ENCODE measurements at regions not wholly inside any gene's neighbourhood (a gene's known extent, or its start where the extent isn't known, plus 50 kb on each side); places are given as distances from the start of the nearest gene placed in this dataset.

DNA sequence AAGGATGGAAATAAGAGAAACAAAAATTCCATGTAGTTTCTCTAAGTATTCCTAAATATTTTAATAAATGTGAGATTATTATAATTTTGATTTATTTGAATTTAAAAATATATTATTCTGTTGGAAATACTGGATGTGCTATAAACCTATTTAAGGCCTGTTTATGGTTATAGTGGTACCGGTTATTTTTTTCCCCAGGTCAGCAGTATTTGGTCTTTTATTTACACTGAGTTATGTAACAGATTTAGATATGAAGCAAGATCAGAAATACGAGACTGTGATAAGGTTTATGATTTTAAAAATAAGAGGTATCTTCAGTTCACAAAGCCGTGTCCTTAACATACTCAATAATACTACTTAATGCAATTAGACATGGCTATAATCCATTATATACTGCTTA lies 634.3 kb upstream of the POU3F2 start:
- no peak overlapping the region for H3K4me3 ChIP-seq (ENCODE audit: low read depth, low read length)
- TF ChIP-seq CTCF (IDR thresholded peaks at IDR 0.05; ENCODE audit: low read depth, low read length), result no peak

- TF ChIP-seq CTCF (IDR thresholded peaks at IDR 0.05; ENCODE audit: low read depth, low read length), result no peak
- H3K4me3 ChIP-seq (ENCODE audit: low read depth, low read length), result no peak overlapping the region
Measured at GRCh38 chr6:98203170-98203806, 631.1 kb upstream of the POU3F2 start.

GRCh38 chr6:98212468-98212867 lies 621.9 kb upstream of the POU3F2 start:
- no peak for TF ChIP-seq CTCF (IDR thresholded peaks at IDR 0.05; ENCODE audit: low read depth, low read length)
- no peak overlapping the region for H3K4me3 ChIP-seq (ENCODE audit: low read depth, low read length)

DNA sequence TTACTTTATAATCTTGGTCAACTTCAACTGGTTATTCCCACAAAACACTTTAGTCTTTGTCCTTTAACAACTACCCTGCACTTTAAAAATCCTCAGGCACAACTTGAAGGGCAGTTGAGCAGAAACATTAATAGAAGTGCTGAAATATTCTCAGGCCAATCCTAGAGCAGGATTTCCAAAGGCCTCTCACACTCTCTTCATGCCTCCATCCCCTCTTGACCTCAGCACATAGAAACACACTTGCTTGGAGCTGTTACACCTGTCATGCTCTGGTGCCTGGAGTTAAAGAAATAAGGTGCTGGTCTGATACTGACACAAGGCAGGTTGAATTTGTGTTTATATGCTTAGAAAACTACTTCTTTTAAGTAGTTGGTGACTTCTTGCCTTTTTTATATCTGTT lies 618.8 kb upstream of the POU3F2 start:
- H3K4me3 ChIP-seq (ENCODE audit: low read depth, low read length), result no peak overlapping the region
- TF ChIP-seq CTCF (IDR thresholded peaks at IDR 0.05; ENCODE audit: low read depth, low read length), result no peak

- no peak for TF ChIP-seq CTCF (IDR thresholded peaks at IDR 0.05; ENCODE audit: low read depth, low read length)
- H3K4me3 ChIP-seq (ENCODE audit: low read depth, low read length), result no peak overlapping the region
Measured at GRCh38 chr6:98230250-98230649, 604.1 kb upstream of the POU3F2 start.

DNA sequence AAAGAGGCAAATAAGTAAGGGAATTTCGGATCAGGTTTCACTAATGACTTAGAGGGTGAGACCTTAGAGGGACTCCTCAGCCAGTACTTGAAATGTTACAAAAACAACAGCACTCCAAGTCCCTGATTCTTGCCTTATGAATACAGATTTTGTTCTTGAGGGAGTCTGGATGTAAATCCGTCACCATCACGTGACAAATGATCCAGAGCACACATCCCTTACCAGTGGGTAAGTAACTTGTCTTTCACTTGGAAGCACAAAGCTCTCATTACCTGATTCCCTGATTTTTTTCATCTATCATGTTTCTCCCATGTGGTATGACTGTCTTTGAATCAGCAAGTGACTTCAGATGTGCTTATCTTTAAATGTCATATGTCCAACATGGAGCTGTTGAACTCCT lies 595.3 kb upstream of the POU3F2 start:
- TF ChIP-seq CTCF (IDR thresholded peaks at IDR 0.05; ENCODE audit: low read depth, low read length), result no peak
- H3K4me3 ChIP-seq (ENCODE audit: low read depth, low read length), result no peak overlapping the region

GRCh38 chr6:98241630-98242029 lies 592.7 kb upstream of the POU3F2 start:
- H3K4me3 ChIP-seq (ENCODE audit: low read depth, low read length), result no peak overlapping the region
- TF ChIP-seq CTCF (IDR thresholded peaks at IDR 0.05; ENCODE audit: low read depth, low read length), result no peak

Measured in WI38 (cell line).